Esophagus squamous epithelium (tissue), 4 donors: ENCODE measurements at regions not wholly inside any gene's neighbourhood (a gene's known extent, or its start where the extent isn't known, plus 50 kb on each side); places are given as distances from the start of the nearest gene placed in this dataset.
"Not testable (repeated sequence)": the region's sequence is repeated elsewhere in the genome, so short reads cannot be mapped to it uniquely, and the experiment has no call there.

ENCODE experiments used
- POLR2A ChIP-seq, 4 donors: fragments of 450-650 bp; IDR thresholded peaks; one replicate each; pipeline ENCODE4 v1.6.1; 2017; ENCODE audit warnings: antibody characterized with exemption in 4 of 4, mild to moderate bottlenecking in 4 of 4, moderate library complexity in 3 of 4
- TF ChIP-seq, protein P1 (sequence below), 6 experiments: fragments of 450-650 bp in 4 of 6; fragments of 200-600 bp in 2 of 6; sonication (generic) in 2 of 6; IDR thresholded peaks; one replicate each; pipeline ENCODE4 v1.5.1; 2016 to 2019; ENCODE audit warnings: antibody characterized with exemption in 6 of 6, mild to moderate bottlenecking in 4 of 6, moderate library complexity in 4 of 6

- TF ChIP-seq, protein P1, sequence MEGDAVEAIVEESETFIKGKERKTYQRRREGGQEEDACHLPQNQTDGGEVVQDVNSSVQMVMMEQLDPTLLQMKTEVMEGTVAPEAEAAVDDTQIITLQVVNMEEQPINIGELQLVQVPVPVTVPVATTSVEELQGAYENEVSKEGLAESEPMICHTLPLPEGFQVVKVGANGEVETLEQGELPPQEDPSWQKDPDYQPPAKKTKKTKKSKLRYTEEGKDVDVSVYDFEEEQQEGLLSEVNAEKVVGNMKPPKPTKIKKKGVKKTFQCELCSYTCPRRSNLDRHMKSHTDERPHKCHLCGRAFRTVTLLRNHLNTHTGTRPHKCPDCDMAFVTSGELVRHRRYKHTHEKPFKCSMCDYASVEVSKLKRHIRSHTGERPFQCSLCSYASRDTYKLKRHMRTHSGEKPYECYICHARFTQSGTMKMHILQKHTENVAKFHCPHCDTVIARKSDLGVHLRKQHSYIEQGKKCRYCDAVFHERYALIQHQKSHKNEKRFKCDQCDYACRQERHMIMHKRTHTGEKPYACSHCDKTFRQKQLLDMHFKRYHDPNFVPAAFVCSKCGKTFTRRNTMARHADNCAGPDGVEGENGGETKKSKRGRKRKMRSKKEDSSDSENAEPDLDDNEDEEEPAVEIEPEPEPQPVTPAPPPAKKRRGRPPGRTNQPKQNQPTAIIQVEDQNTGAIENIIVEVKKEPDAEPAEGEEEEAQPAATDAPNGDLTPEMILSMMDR (IDR thresholded peaks at IDR 0.05) = not testable (repeated sequence)
- not testable (repeated sequence) for TF ChIP-seq POLR2A (IDR thresholded peaks at IDR 0.05)
Measured at GRCh38 chr6:92388706-92389105, 1030.7 kb downstream of the EPHA7 start.
